IPS DF 4.7 (cell line): ENCODE measurements at regions not wholly inside any gene's neighbourhood (a gene's known extent, or its start where the extent isn't known, plus 50 kb on each side); places are given as distances from the start of the nearest gene placed in this dataset.

Experiments
- DNase-seq: peaks from one replicate; pipeline ENCODE4 v3.0.0-alpha.2; 2013; ENCODE audit warnings: low spot score; ENCODE audit errors: extremely low read depth

- DNase-seq, result no peak
Observed at GRCh38 chr20:24761220-24762065, 187.6 kb upstream of the CST7 start.

GRCh38 chr20:24762371-24762770 lies 186.7 kb upstream of the CST7 start:
- no peak for DNase-seq

DNA sequence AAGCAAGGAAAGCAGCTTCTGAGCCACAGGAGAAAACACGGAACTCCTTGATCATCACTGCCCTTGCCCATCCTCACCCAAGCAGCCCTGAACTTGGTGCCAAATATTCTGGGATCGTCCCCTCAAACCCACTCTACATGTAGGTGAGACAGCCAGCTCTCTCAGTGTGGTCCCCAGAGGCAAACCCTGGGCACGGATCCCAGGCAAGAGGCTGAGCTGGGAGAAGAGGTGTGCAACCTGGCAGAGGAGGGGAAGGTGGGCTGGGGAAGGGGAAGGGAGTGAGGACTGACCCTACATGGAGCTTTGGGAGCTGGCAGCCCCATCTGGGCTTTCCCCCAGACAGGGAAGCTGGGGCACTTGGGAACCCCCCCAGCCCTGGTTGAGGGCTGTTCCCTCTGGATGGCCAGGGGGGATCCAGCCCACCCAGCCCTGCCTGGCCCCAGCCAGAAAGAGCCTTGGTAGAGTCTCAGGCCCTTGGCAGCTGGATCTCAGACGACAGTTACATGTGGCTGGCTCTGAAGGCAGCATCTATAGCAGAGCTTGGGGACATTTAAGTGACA lies 186.2 kb upstream of the CST7 start:
- no peak for DNase-seq

DNA sequence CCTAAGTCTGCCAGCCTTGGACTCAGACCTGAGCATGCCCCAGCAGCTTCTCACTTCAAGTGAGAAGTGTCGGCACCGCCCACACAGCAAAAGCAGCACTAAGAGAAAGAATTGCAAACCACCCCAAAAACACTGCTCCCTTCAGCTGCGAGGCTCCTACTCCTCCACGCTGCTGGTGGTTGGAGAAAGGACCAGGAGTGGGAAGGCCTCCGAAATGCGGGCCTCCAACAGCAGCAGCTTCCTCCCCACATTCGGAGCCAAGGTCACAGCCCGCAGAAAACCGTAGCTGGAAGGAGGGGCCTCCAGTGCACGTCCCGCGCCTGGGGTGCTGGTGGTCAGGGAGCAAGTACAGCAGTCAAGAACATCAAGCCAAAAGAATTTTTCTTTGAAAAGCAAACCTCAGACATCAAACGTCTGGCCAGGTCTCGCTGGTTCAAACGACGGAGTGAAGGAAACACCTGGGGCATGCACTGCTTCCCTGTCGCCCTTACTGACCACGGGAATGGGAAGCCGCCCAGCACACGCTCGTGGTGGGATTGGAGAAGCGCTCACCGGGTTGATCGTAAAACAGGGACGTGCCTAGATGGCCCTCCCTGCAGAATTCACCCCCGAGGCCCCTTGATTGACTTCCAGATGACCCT lies 185.6 kb upstream of the CST7 start:
- DNase-seq, result no peak

DNA sequence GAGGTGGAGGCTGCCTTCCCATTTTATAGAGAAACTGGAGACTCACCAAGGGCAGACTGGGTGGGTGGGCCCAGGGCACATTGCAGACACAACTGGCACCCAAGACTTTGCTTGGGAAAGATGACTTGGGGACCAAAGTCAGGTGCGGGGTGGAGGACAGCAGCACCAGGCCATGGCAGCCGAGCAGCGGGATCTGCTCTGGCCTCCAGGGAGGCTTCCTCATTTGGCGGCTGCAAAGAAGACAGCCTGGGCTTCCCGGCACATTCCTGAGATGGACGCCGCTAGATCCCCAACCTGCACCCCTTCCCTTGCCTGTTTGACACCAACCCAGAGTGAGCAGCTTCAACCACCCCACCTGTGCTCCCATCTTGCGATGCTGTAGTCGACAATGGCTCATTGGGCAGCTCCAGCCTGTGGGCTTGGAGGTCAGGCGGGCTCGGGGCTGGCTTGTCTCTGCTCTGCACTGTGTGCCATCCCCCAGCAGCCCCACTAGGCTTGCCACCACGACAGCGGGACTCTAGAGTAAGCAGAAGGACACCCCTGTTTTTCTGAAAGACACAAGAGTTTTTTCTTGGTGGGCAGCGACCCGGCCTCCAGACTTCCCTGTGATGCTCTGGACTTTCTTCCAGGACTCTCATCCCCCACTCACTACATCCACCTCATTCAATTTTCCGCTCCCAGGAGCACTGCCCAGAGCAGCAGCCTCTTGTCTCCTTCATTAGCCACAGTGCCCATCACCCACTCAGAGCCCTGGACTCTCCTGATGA lies 184.9 kb upstream of the CST7 start:
- DNase-seq, result no peak

GRCh38 chr20:24764794-24765202 lies 184.3 kb upstream of the CST7 start:
- no peak for DNase-seq

DNA sequence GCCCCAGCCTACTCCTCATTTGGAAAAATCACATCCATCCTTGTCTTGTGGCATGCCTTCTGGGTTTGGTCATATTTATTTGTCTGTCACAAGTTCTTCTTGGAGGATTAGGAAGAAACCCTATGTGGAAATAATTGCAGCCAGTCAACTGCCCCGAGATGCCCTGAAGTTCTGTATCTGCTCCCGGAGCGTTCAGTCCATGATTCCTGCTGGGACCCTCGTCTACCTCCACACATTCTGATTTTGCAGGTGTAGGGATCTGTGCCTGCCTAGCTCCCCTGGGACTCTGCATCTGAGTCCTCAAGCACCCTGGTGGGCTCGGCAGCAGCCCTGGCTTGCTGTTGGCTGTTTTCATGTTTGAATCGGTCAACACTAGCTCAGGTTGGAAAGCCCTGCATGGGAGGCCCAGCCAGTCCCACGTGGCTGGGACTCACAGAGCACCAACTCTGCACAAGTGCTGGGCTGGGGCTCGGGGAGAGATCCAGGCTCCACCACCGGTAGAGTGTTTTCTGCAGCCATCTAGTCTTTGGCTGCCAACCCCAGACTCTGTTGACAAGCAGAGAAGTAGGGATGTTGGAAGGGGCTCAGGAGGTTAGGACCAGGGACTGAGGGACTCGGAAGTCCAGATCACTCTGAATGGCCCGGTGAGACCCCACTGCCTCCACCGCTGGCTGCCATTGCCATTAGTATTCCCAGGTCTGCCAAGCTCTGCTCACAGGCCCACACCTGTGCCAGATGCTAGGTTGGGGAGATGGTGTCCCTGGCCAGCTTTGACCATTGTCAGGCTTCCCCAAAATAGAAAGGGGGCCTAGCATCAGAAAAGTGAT lies 183.5 kb upstream of the CST7 start:
- DNase-seq, result no peak

DNA sequence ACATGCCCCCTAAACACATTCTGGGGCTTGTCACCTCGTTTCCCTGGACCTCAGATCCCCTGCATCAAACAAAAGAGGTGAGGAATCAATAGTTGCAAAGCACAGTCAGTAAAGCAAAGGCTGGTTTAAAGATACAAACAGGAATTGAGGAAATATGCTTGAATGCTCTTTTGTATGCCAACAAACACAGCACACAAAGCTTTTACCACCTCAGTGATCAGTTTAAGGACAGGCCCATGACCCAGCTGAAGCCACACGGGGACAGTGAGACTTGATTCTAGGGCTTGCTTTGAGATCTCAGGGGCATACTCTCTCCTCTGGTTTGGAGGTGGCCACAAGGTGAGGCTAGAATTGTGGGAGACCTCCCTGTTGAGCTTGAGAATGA lies 182.9 kb upstream of the CST7 start:
- DNase-seq, result no peak

DNA sequence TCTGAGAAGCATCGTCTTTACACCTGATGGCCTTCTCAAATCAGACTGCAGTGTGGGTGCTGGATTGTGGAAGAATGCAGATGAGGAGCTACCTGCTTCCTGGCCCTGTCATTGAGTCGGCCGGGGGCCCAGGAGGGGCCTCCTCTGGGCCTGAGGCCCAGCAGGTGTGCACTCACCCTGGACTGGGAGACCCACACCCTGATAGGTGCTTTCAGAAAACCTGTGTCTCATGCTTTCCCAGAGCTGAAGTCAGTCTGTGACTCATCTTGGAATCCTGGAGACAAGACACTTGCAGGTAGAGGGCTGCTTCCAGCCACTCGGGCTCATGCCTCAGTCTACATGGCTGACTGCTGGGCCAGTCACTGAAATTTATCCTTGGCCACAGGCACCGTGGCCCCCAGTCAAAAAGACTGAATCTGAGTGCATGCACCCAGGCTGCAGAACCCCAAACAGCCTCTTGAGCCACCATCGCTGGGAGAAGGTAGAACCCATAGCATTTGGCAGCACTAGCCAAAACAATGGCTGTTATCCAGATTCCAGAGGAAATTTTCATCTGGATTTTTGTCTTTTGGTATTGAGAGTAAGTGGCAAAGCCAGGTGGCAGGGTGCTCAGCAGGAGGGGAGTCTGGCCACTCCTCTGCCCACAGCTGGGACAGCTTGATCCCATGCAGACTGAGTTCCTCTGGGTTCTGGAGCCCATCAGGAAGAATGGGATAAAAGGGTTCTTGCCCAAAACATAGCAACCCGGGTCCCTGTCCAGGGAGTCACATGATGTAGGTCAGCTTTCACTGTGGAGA lies 182.0 kb upstream of the CST7 start:
- DNase-seq, result no peak

DNA sequence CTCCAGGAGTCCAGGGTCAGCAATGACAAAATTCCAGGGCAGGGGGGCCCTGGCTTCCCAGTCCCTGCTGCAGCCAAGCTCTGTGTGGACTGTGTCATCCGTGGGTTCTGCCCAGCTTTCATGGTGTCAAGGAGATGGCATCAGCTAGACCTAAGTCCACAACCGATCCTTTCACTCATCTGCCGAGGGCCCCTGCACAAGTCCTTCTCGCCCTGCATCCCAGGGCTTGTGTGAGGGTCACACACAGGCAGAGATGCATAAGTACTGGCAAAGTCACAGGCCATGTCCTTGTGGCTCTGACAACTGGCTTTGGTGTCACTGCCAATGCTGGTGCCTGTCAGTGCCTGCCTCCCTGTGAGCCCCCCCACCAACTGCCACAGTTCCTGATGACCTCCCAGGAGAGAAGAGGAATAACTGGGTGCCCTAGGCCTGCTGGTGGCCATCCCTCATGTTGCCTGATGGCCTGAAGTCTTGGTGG lies 181.4 kb upstream of the CST7 start:
- no peak for DNase-seq

- no peak for DNase-seq
Observed at GRCh38 chr20:24768201-24768636, 180.8 kb upstream of the CST7 start.

GRCh38 chr20:24768713-24769601 lies 180.1 kb upstream of the CST7 start:
- no peak for DNase-seq

DNA sequence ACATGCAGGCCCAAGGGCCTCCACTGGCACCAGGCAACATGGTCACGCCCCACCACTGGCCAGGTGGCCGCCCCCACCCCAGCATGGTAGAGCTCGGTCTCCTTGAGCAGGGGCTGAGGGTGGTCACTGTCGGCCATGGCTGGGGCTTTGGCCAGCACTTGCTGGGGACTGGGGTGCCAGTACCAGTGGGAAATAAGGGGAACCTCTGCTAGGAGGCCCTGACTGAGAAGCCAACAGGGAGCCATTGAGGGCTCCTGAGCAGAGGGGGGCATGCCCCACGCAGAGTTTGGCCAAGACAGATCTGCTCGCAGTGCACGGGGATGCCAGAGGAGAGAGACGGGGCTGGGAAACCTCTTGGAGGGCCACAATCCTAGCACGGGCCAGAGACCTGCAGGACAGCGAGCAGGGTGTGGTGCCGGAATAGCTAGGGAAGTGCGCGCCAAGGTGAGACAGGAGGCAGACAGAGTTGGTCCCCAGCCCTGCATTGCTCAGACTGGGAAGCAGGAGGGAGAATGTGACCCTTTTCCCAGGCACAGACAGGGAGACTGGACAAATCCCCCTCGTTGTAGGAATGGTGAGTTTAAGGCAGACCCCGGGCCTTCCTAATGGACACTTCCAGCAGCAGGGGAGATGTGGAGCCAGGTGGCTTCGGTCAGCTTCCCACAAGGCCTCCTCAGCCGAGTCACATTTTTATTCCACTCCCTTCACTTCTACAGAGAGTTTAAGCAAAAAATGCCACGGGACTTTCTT lies 179.0 kb upstream of the CST7 start:
- DNase-seq, result no peak

GRCh38 chr20:24770628-24771541 lies 178.2 kb upstream of the CST7 start:
- DNase-seq, result no peak

GRCh38 chr20:24771542-24772061 lies 177.5 kb upstream of the CST7 start:
- DNase-seq, result no peak

- no peak for DNase-seq
Observed at GRCh38 chr20:24772667-24773066, 176.4 kb upstream of the CST7 start.

GRCh38 chr20:24773168-24773567 lies 175.9 kb upstream of the CST7 start:
- no peak for DNase-seq
